GM12878 (cell line): ENCODE measurements at regions not wholly inside any gene's neighbourhood (a gene's known extent, or its start where the extent isn't known, plus 50 kb on each side); places are given as distances from the start of the nearest gene placed in this dataset.

Experiments used
- ATAC-seq: fragments of 200-7000 bp; cut with Tn5 transposase; 3 replicates; pipeline ENCODE4 v1.9.1; 2020; ENCODE audit warnings: mild to moderate bottlenecking, moderate library complexity
- BruUV-seq: library from RNA; stranded (reverse); fragments of 400-500 nt; replicated peaks from 2 replicates; lab custom pipeline; 2021; lab: Mats Ljungman, UMichigan
- CTCF ChIA-PET: fragments of 300-600 bp; sonication (Branson Sonifier 250); formaldehyde crosslinking; extraction: SDS; loops from one replicate; lab custom pipeline; 2021; ENCODE audit warnings: inconsistent platforms; lab: Yijun Ruan, JAX
- POLR2A ChIA-PET: fragments of 350-600 bp; formaldehyde crosslinking; extraction: SDS; loops from one replicate; lab custom pipeline; 2021; ENCODE audit warnings: inconsistent platforms; lab: Charles Lee
- RAD21 ChIA-PET: fragments of 300-600 bp; sonication (Branson Sonifier 250); formaldehyde crosslinking; loops from one replicate; lab custom pipeline; 2023; ENCODE audit warnings: antibody characterized with exemption; ENCODE audit not compliant: unreplicated experiment; lab: Charles Lee
- SMC1A ChIA-PET: fragments of 300-600 bp; sonication (Branson Sonifier 250); formaldehyde crosslinking; loops from one replicate; lab custom pipeline; 2023; ENCODE audit not compliant: unreplicated experiment, uncharacterized antibody; lab: Charles Lee
- DNase-seq: peaks from one replicate; pipeline ENCODE4 v3.0.0-alpha.2; 2011; ENCODE audit warnings: low read depth, low spot score
- FAIRE-seq: peaks from 3 replicates; lab custom pipeline; 2011; peaks lifted over from hg19 to GRCh38; lab: Jason Lieb, UNC
- H2AFZ ChIP-seq: 2 replicates; pipeline ENCODE4 v1.6.0; 2011; ENCODE audit warnings: low read depth, low read length, control low read depth; ENCODE audit not compliant: control insufficient read depth
- H3K27ac ChIP-seq: 2 replicates; pipeline ENCODE4 v1.5.1; 2011; ENCODE audit warnings: control low read depth; ENCODE audit not compliant: control insufficient read depth, insufficient read depth
- H3K27me3 ChIP-seq, 2 experiments: replicated peaks in 1 of 2; 2 replicates each; pipeline versions ENCODE4 v1.6.0 to v1.6.1; 2011; ENCODE audit warnings: low read length in 1 of 2; ENCODE audit not compliant: control insufficient read depth in 2 of 2, insufficient read depth in 2 of 2
- H3K36me3 ChIP-seq, 2 experiments: 2 replicates each; pipeline ENCODE4 v1.5.1; 2011; ENCODE audit warnings: low read length in 1 of 2; ENCODE audit not compliant: control insufficient read depth in 2 of 2, insufficient read depth in 2 of 2
- H3K4me1 ChIP-seq: 2 replicates; pipeline ENCODE4 v1.6.1; 2011; ENCODE audit warnings: mild to moderate bottlenecking, low read length, moderate library complexity, mixed read lengths; ENCODE audit not compliant: control insufficient read depth, insufficient read depth
- H3K4me2 ChIP-seq: 2 replicates; pipeline ENCODE4 v1.6.0; 2011; ENCODE audit warnings: control low read depth; ENCODE audit not compliant: control insufficient read depth, insufficient read depth
- H3K4me3 ChIP-seq: fragments of 200-600 bp; sonication (generic); 2 replicates; pipeline ENCODE4 v1.5.1; 2016
- H3K79me2 ChIP-seq: 2 replicates; pipeline ENCODE4 v1.6.0; 2011; ENCODE audit warnings: low read length; ENCODE audit not compliant: control insufficient read depth, insufficient read depth
- H3K9ac ChIP-seq: 2 replicates; pipeline ENCODE4 v1.8.0; 2011; ENCODE audit warnings: low read length, control low read depth, mixed read lengths; ENCODE audit not compliant: control insufficient read depth, insufficient read depth
- H3K9me3 ChIP-seq: replicated peaks from 3 replicates; pipeline ENCODE4 v1.5.1; 2011; ENCODE audit warnings: mild to moderate bottlenecking, low read length; ENCODE audit not compliant: control insufficient read depth, insufficient read depth
- H4K20me1 ChIP-seq: 2 replicates; pipeline ENCODE4 v1.6.0; 2011; ENCODE audit not compliant: control insufficient read depth, insufficient read depth
- BHLHE40 ChIP-seq, 2 experiments: fragments of 450-650 bp in 1 of 2; IDR thresholded peaks; 2 replicates each; pipeline ENCODE4 v1.6.1; 2011 to 2017; ENCODE audit warnings: low read depth in 2 of 2, borderline replicate concordance in 1 of 2, improper control_type of control experiment in 1 of 2, low read length in 1 of 2, mild to moderate bottlenecking in 1 of 2
- CBX3 ChIP-seq: fragments of 200-600 bp; sonication (generic); IDR thresholded peaks from 2 replicates; pipeline ENCODE4 v1.6.1; 2016; ENCODE audit warnings: low read depth, borderline replicate concordance
- CEBPB ChIP-seq, 2 experiments: fragments of 150-350 bp in 1 of 2; IDR thresholded peaks; 2 replicates each; pipeline ENCODE4 v1.6.1; 2012 to 2014; ENCODE audit warnings: low read depth in 2 of 2, low read length in 2 of 2, borderline replicate concordance in 1 of 2, inconsistent platforms in 1 of 2
- CHD1 ChIP-seq: IDR thresholded peaks from 2 replicates; pipeline ENCODE4 v1.6.1; 2012; ENCODE audit warnings: low read depth, low read length, improper control_type of control experiment
- EZH2 ChIP-seq: IDR thresholded peaks from 2 replicates; pipeline ENCODE4 v1.6.1; 2012; ENCODE audit warnings: low read depth, mild to moderate bottlenecking, control low read depth, inconsistent platforms, low read length, borderline replicate concordance; ENCODE audit not compliant: control insufficient read depth
- FOXM1 ChIP-seq: IDR thresholded peaks from 2 replicates; pipeline ENCODE4 v1.6.1; 2012; ENCODE audit warnings: low read depth, mild to moderate bottlenecking, inconsistent platforms, low read length, moderate library complexity
- HDAC2 ChIP-seq: fragments of 200-600 bp; sonication (generic); IDR thresholded peaks from 2 replicates; pipeline ENCODE4 v1.6.1; 2017
- KAT2A ChIP-seq: conservative IDR thresholded peaks from 2 replicates; pipeline ENCODE4 v1.6.1; 2011; ENCODE audit warnings: low read depth, low read length; ENCODE audit not compliant: control insufficient read depth
- LARP7 ChIP-seq: fragments of 450-650 bp; IDR thresholded peaks from 2 replicates; pipeline ENCODE4 v1.6.1; 2017; ENCODE audit warnings: mild to moderate bottlenecking
- MEF2A ChIP-seq: IDR thresholded peaks from 2 replicates; pipeline ENCODE4 v1.6.1; 2011; ENCODE audit warnings: low read depth, mild to moderate bottlenecking, low read length, moderate library complexity; ENCODE audit not compliant: insufficient read depth
- STAT1 ChIP-seq: fragments of 450-650 bp; conservative IDR thresholded peaks from 2 replicates; pipeline ENCODE4 v1.6.1; 2014; ENCODE audit warnings: antibody characterized with exemption, mild to moderate bottlenecking
- SUPT20H ChIP-seq: IDR thresholded peaks from 2 replicates; pipeline ENCODE4 v1.6.1; 2011; ENCODE audit warnings: low read depth, mild to moderate bottlenecking, low read length, moderate library complexity, borderline replicate concordance; ENCODE audit not compliant: control insufficient read depth
- TAF1 ChIP-seq: IDR thresholded peaks from 2 replicates; pipeline ENCODE4 v1.6.1; 2011; ENCODE audit warnings: mild to moderate bottlenecking, low read depth, low read length, borderline replicate concordance
- ZNF217 ChIP-seq: fragments of 450-650 bp; IDR thresholded peaks from 2 replicates; pipeline ENCODE4 v1.6.1; 2017; ENCODE audit warnings: antibody characterized with exemption, mild to moderate bottlenecking
- ZNF622 ChIP-seq: fragments of 450-650 bp; IDR thresholded peaks from 2 replicates; pipeline ENCODE4 v1.6.1; 2017; ENCODE audit warnings: mild to moderate bottlenecking, inconsistent platforms
- WGBS: methylation state at CpG from one replicate; pipeline ENCODE4 v1.1.6; 2016; ENCODE audit warnings: low lambda C conversion rate; ENCODE audit not compliant: insufficient replicate concordance, insufficient coverage; ENCODE audit errors: missing lambda C conversion rate; 5-methylcytosine and 5-hydroxymethylcytosine counted together
- in situ Hi-C: fragments of 300-500 bp; cut with MboI; formaldehyde crosslinking; loops from 9 replicates; pipeline ENCODE4 v1.14.3; 2018; ENCODE audit warnings: mixed read lengths
- intact Hi-C: fragments of 100-400 bp; cut with micrococcal nuclease; formaldehyde crosslinking; loops from one replicate; pipeline ENCODE4 v1.14.2; 2022; ENCODE audit not compliant: unreplicated experiment
- TF ChIP-seq, protein P1 (sequence below): fragments of 450-650 bp; formaldehyde crosslinking; IDR thresholded peaks from 2 replicates; pipeline ENCODE4 v1.5.0; 2022; ENCODE audit warnings: mild to moderate bottlenecking, missing genetic modification characterization
- TF ChIP-seq, protein P2 (sequence below): fragments of 450-650 bp; IDR thresholded peaks from 2 replicates; pipeline ENCODE4 v1.6.1; 2014; ENCODE audit warnings: mild to moderate bottlenecking

DNA sequence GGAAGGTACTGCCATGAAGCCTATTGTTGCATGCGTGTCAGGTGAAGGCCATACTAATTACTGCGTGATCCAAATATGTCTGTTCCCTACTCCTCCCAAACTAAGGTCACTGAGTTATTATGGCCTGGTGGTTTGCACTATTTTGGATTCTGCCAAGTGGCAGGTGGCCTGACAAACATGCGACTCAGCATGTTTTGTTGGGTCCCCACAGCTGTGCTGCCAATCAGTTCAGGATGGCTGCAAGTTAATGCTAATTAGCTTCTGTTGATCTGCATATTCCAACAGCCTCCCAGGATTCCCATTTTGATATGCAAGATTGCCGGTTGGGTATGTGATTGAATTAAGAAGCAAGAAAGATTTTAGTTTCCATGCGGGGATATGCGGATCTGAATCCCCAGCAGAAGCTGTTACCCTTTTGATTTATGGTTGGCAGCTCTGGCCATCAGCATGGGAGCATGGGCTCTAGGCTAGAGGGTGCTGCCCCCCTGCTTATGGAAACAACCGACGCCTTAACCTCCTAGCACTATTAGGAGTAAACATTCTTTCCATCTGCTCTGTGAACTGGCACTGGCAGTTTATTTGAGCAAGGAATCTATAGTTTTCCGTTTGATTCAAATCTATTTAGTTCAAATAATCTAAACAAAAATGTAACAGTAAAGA is 429.8 kb upstream of the C1orf87 start:
- SMC1A ChIA-PET, result no interaction called here
- 40% methylated on average over 9 of the region's 9 CpGs for WGBS

DNA sequence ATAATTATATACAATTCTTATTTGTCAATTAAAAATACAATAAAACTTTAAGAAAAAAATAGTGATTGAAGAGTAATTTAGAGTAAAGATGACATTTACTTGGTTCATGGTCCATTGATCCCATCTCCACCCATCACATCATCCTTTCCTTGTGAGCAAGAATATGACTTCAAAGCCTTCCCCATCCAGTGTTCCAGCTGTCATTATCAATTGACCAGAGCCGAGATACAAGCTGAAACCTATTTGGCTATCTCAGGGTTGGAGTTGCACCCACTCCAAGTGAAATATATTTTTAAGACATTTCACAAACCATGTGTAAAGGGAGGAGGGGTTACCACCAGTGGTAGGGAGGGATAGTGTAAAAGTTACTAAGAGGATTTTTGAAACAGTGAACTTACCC is 428.9 kb upstream of the C1orf87 start:
- DNase-seq (no peak), FAIRE-seq (no peak), ATAC-seq (no peak)
- Histone ChIP-seq H3K4me3 (no peak overlapping the region), H2AFZ (no peak overlapping the region), H3K27me3 (no peaks in the 10 kb centered on the region), H3K79me2 (no peaks in the 10 kb centered on the region), H3K4me2 (no peak overlapping the region), H4K20me1 (no peaks in the 10 kb centered on the region), H3K36me3 (no peaks in the 10 kb centered on the region), H3K4me1 (no peaks in the 10 kb centered on the region), H3K9me3 (no peaks in the 10 kb centered on the region), H3K9ac (no peak overlapping the region), H3K27ac (no peak overlapping the region)
- POLR2A ChIA-PET, result no interaction called here
- 18% methylated on average over 1 of the region's 1 CpG for WGBS
- intact Hi-C loops (no loop called here), in situ Hi-C loops (no loop called here)
- SMC1A ChIA-PET, result no interaction called here
- TF ChIP-seq CHD1, result no peak
- TF ChIP-seq, protein P1, sequence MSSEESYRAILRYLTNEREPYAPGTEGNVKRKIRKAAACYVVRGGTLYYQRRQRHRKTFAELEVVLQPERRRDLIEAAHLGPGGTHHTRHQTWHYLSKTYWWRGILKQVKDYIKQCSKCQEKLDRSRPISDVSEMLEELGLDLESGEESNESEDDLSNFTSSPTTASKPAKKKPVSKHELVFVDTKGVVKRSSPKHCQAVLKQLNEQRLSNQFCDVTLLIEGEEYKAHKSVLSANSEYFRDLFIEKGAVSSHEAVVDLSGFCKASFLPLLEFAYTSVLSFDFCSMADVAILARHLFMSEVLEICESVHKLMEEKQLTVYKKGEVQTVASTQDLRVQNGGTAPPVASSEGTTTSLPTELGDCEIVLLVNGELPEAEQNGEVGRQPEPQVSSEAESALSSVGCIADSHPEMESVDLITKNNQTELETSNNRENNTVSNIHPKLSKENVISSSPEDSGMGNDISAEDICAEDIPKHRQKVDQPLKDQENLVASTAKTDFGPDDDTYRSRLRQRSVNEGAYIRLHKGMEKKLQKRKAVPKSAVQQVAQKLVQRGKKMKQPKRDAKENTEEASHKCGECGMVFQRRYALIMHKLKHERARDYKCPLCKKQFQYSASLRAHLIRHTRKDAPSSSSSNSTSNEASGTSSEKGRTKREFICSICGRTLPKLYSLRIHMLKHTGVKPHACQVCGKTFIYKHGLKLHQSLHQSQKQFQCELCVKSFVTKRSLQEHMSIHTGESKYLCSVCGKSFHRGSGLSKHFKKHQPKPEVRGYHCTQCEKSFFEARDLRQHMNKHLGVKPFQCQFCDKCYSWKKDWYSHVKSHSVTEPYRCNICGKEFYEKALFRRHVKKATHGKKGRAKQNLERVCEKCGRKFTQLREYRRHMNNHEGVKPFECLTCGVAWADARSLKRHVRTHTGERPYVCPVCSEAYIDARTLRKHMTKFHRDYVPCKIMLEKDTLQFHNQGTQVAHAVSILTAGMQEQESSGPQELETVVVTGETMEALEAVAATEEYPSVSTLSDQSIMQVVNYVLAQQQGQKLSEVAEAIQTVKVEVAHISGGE (CRISPR knock-in tag), result no peak
- no peak for TF ChIP-seq HDAC2
- no peak for TF ChIP-seq KAT2A
- no peak for TF ChIP-seq MEF2A
- no peak for TF ChIP-seq ZNF217
- TF ChIP-seq ZNF622, result no peak
- TF ChIP-seq, protein P2, sequence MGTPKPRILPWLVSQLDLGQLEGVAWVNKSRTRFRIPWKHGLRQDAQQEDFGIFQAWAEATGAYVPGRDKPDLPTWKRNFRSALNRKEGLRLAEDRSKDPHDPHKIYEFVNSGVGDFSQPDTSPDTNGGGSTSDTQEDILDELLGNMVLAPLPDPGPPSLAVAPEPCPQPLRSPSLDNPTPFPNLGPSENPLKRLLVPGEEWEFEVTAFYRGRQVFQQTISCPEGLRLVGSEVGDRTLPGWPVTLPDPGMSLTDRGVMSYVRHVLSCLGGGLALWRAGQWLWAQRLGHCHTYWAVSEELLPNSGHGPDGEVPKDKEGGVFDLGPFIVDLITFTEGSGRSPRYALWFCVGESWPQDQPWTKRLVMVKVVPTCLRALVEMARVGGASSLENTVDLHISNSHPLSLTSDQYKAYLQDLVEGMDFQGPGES, result no peak
- RAD21 ChIA-PET, result no interaction called here
- CTCF ChIA-PET, result no interaction called here
- BruUV-seq, result no TSS peak

More for the DNA sequence above, 429.8 kb upstream of the C1orf87 start:
- in situ Hi-C loops (no loop called here), intact Hi-C loops (no loop called here)
- no peaks in the 10 kb centered on the region for H3K4me1 ChIP-seq
- ChIA-PET POLR2A (no interaction called here), CTCF (no interaction called here), RAD21 (no interaction called here)
- ATAC-seq, result no peak
- H3K4me3 ChIP-seq, result no peak overlapping the region
- TF ChIP-seq TAF1 (no peak), SUPT20H (no peak), EZH2 (no peak), FOXM1 (no peak), STAT1 (no peak), CEBPB (IDR thresholded peaks at IDR 0.05; ENCODE audit: borderline replicate concordance in 1 of 2, low read depth in 2 of 2, low read length in 2 of 2) (no peak), CBX3 (no peak), BHLHE40 (IDR thresholded peaks at IDR 0.05; ENCODE audit: borderline replicate concordance in 1 of 2, low read depth in 2 of 2, low read length in 1 of 2) (no peak), LARP7 (no peak)
- H3K27ac ChIP-seq, result no peak overlapping the region
- H3K4me2 ChIP-seq, result no peak overlapping the region
- no peaks in the 10 kb centered on the region for H3K36me3 ChIP-seq
- no peaks in the 10 kb centered on the region for H4K20me1 ChIP-seq
- no peak for FAIRE-seq
- H3K27me3 ChIP-seq, result no peaks in the 10 kb centered on the region
- H3K9ac ChIP-seq, result no peak overlapping the region
- H3K9me3 ChIP-seq, result no peaks in the 10 kb centered on the region
- H3K79me2 ChIP-seq, result no peaks in the 10 kb centered on the region
- no TSS peak for BruUV-seq
- no peak for DNase-seq
- no peak overlapping the region for H2AFZ ChIP-seq
